ENCODE measurements at regions not wholly inside any gene's neighbourhood (a gene's known extent, or its start where the extent isn't known, plus 50 kb on each side); places are given as distances from the start of the nearest gene placed in this dataset.

GRCh38 chr5:159459132-159459627, 128.9 kb upstream of the IL12B start:
- TF ChIP-seq MYC (IDR thresholded peaks at IDR 0.05; ENCODE audit: low read depth, low read length): no peak
- no peak for TF ChIP-seq POLR2A (IDR thresholded peaks at IDR 0.05; ENCODE audit: extremely low read depth, insufficient read length)
- no peak for TF ChIP-seq CTCF (IDR thresholded peaks at IDR 0.05; ENCODE audit: low read depth, low read length)
- TF ChIP-seq MAX (IDR thresholded peaks at IDR 0.05; ENCODE audit: low read depth, low read length): no peak
- no peak overlapping the region for H3K4me3 ChIP-seq (ENCODE audit: low read depth, low read length)
- DNase-seq (ENCODE audit: low read depth): no peak

GRCh38 chr5:159459951-159460538, 129.8 kb upstream of the IL12B start:
- no peak for TF ChIP-seq MAX (IDR thresholded peaks at IDR 0.05; ENCODE audit: low read depth, low read length)
- no peak for TF ChIP-seq POLR2A (IDR thresholded peaks at IDR 0.05; ENCODE audit: extremely low read depth, insufficient read length)
- TF ChIP-seq CTCF (IDR thresholded peaks at IDR 0.05; ENCODE audit: low read depth, low read length): no peak
- no peak for TF ChIP-seq MYC (IDR thresholded peaks at IDR 0.05; ENCODE audit: low read depth, low read length)
- DNase-seq (ENCODE audit: low read depth): peak; percentile 85
- no peak overlapping the region for H3K4me3 ChIP-seq (ENCODE audit: low read depth, low read length)

- DNase-seq (ENCODE audit: low read depth): no peak
- no peak overlapping the region for H3K4me3 ChIP-seq (ENCODE audit: low read depth, low read length)
- TF ChIP-seq MAX (IDR thresholded peaks at IDR 0.05; ENCODE audit: low read depth, low read length): no peak
- no peak for TF ChIP-seq CTCF (IDR thresholded peaks at IDR 0.05; ENCODE audit: low read depth, low read length)
- no peak for TF ChIP-seq MYC (IDR thresholded peaks at IDR 0.05; ENCODE audit: low read depth, low read length)
- TF ChIP-seq POLR2A (IDR thresholded peaks at IDR 0.05; ENCODE audit: extremely low read depth, insufficient read length): no peak
Measured at GRCh38 chr5:159463590-159464321, 133.5 kb upstream of the IL12B start.

- TF ChIP-seq MYC (IDR thresholded peaks at IDR 0.05; ENCODE audit: low read depth, low read length) (no peak), POLR2A (IDR thresholded peaks at IDR 0.05; ENCODE audit: extremely low read depth, insufficient read length) (no peak), CTCF (IDR thresholded peaks at IDR 0.05; ENCODE audit: low read depth, low read length) (no peak), MAX (IDR thresholded peaks at IDR 0.05; ENCODE audit: low read depth, low read length) (no peak)
- no peak overlapping the region for H3K4me3 ChIP-seq (ENCODE audit: low read depth, low read length)
- DNase-seq (ENCODE audit: low read depth): no peak
Measured at GRCh38 chr5:159465604-159466003, 135.3 kb upstream of the IL12B start.

- TF ChIP-seq POLR2A (IDR thresholded peaks at IDR 0.05; ENCODE audit: extremely low read depth, insufficient read length) (no peak), CTCF (IDR thresholded peaks at IDR 0.05; ENCODE audit: low read depth, low read length) (no peak), MYC (IDR thresholded peaks at IDR 0.05; ENCODE audit: low read depth, low read length) (no peak)
- DNase-seq (ENCODE audit: low read depth): no peak
- H3K4me3 ChIP-seq (ENCODE audit: low read depth, low read length): no peak overlapping the region
Measured at GRCh38 chr5:159467666-159468065, 137.4 kb upstream of the IL12B start.
